ENCODE measurements at regions not wholly inside any gene's neighbourhood (a gene's known extent, or its start where the extent isn't known, plus 50 kb on each side); places are given as distances from the start of the nearest gene placed in this dataset.
"Not testable (repeated sequence)": the region's sequence is repeated elsewhere in the genome, so short reads cannot be mapped to it uniquely, and the experiment has no call there.

DNA sequence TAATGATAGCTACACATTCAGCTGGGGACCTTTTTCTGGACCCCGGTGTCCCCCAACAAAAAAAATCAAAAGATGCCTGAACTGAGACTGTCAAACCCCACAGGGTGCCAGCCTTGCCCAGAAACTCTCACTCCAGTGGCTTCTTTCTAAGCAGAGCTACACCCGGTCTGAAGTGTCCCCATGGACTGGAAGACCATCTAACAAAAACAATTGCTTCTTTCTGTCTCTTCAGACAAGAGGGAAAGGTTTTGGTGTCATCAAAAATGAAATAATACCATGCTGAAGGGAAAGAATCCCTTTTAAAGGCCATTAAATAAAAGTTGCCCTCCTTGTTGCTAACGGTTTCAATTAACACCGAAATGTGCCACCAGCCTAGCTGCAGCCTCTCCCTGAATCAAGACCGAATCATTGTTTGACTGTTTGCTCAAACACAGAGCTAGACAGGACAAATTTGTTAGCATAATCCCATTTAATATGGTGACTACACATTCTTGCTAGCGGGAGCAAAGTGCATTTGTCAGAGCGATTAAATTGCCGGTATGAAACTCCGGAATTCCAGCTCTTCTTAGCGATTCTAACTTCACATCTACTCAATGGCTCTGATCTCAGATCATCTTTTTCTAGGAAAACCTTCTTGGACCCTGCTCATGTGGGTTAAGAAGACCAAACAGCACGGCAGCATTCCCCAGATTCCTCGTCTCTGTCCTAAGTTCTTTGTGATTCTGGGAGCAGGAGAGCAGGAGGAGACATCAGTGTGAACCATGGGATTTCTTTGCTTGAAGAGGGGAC, 397.5 kb upstream of the PRKCQ start:
- DNase-seq, result no peak

- no peak for DNase-seq
Measured at GRCh38 chr10:6973899-6974298, 393.8 kb upstream of the PRKCQ start.

DNA sequence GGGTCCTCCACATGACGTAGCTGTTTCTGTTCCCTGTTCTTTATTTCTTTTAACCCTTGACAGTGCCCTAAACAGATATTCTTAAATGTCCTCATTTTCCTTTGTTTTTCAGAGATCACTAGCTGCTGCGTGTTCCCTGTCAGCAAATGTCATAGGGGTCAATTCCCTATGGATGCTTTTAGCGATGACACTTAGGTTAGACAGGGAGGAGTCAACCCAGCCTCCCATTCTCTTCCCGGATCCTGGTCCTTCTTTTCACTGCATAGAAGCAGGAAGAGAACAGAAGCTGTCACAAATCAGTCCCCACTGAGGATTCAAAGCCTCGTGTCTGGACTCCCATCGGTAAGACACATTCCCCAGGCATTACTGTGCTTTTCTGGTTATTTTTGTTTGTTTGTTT, 392.1 kb upstream of the PRKCQ start:
- DNase-seq, result no peak

GRCh38 chr10:6969659-6970058, 389.6 kb upstream of the PRKCQ start:
- no peak for DNase-seq

GRCh38 chr10:6964543-6964942, 384.5 kb upstream of the PRKCQ start:
- no peak for DNase-seq

DNA sequence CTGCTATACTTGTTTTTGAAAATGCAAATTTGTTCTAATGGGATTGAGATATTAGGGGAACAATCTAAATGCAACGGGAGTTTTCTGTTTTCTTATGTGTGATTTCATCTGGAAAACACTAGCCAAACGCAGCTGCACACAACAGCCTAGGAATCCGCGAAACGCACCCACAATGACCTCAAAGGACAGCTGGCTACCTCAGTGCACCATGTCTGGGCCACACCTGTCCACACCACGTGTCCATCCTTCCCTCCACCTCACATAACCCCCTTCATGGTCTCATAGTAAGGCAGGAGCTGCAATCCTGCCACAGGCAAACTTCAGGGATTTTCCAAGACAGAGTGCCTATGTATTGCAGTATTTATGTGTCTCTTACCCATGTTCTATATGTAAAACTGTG, 382.5 kb upstream of the PRKCQ start:
- no peak for DNase-seq

DNA sequence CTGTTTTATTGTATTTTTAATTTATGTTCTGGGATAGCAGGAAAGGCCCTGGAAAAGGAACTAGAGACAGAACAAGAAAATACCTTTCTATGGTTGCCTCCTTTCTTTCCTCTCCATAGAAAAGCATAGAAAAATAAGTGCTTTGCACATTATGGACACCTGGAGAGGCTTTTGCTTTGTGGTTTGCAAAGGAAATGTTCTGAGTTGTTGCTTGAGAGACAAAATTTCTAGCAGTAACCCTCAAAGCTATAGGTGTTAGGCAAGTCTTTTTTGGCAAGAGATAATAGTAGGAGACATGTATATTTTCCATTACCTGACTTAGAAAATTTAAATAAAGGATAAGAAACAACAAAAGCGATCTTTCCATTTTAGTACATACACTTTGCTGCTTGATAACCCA, 378.6 kb upstream of the PRKCQ start:
- DNase-seq, result no peak

GRCh38 chr10:6958254-6958653, 378.2 kb upstream of the PRKCQ start:
- no peak for DNase-seq

DNA sequence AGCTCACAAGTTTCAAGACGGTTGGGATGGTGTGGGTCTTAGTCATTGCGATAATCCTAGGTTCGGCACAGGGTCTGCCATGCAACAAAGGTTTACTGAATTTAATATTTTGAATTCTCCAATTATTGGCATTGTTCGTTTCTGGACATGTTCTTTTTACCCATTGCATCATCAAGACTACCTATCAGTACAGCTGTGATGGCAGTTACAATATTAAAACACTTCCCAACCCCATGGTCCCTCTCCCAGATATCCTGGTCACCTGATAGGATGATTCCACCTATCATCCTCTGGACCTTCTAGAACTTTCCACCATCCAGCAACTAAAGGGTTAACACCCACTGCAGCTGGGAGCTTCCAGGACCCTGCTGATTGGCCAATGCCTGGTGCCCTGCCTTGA, 377.8 kb upstream of the PRKCQ start:
- no peak for DNase-seq

- DNase-seq, result no peak
Measured at GRCh38 chr10:6956562-6956961, 376.5 kb upstream of the PRKCQ start.

GRCh38 chr10:6953271-6953801, 373.3 kb upstream of the PRKCQ start:
- no peak for DNase-seq

- no peak for DNase-seq
Measured at GRCh38 chr10:6951732-6952131, 371.7 kb upstream of the PRKCQ start.

DNA sequence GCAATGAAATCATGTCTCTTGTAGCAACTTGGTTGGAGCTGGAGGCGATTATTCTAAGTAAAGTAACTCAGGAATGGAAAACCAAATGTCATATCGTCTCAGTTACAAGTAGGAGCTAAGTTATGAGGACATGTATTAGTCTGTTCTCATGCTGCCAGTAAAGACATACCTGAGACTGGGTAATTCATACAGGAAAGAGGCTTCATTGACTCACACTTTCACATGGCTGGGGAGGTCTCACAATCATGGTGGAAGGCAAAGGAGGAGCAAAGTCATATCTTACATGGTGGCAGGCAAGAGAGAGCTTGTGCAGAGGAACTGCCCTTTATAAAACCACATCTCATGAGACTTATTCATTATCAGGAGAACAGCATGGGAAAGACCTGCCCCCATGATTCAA, 370.1 kb upstream of the PRKCQ start:
- DNase-seq, result no peak

- no peak for DNase-seq
Measured at GRCh38 chr10:6944436-6944835, 364.4 kb upstream of the PRKCQ start.

- no peak for DNase-seq
Measured at GRCh38 chr10:6938384-6938783, 358.3 kb upstream of the PRKCQ start.

- no peak for DNase-seq
Measured at GRCh38 chr10:6936931-6937330, 356.9 kb upstream of the PRKCQ start.

GRCh38 chr10:6929148-6929830, 349.2 kb upstream of the PRKCQ start:
- no peak for DNase-seq

GRCh38 chr10:6928586-6928985, 348.5 kb upstream of the PRKCQ start:
- DNase-seq, result no peak

DNA sequence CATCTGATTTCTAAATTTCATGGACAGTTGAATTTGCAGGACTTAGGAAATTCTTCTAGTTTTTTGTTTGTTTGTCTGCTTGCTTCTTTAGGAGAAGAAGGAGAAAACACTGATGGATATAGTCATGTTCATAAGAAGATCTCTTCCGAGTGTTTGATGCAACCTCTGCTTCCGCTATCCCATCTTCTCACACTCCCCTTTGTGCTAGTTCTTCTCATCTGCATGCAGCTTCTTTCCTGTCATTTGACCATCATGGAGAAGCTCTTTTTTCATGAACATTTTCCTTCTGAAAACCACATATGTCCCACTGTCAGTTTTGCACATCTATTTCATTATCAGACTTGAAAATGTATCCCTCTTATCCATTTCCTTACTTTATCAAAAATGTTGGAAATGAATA, 346.9 kb upstream of the PRKCQ start:
- no peak for DNase-seq

DNA sequence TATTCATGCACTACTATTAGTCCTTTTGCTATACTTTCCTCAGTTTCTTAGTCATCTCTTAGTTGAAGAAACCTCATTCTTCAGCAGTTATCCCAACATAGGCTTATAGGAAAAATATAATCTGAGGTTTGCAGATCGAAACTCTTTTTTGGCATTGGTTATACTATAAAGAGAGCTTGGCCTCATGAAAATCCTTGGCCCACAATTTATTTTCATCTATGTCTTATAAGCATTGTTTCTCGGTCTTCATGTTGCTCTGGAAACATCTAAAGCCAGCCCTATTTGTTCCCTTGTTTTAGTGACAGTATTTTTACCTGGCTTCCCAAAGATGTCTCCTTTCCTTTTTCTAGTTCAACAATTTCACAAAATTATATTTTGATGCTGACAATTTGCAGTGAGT, 345.1 kb upstream of the PRKCQ start:
- no peak for DNase-seq

GRCh38 chr10:6924166-6924565, 344.1 kb upstream of the PRKCQ start:
- no peak for DNase-seq

GRCh38 chr10:6921026-6921425, 340.9 kb upstream of the PRKCQ start:
- not testable (repeated sequence) for DNase-seq

GRCh38 chr10:6920072-6921019, 340.3 kb upstream of the PRKCQ start:
- peak; percentile 60 for DNase-seq
